PC-3 (cell line): ENCODE measurements at regions not wholly inside any gene's neighbourhood (a gene's known extent, or its start where the extent isn't known, plus 50 kb on each side); places are given as distances from the start of the nearest gene placed in this dataset.

Experiments
- EZH2 ChIP-seq: fragments of 300-600 bp; sonication (generic); IDR thresholded peaks from one replicate; pipeline ENCODE4 v1.6.1; 2017; ENCODE audit warnings: antibody characterized with exemption, mild to moderate bottlenecking, low read length; ENCODE audit not compliant: unreplicated experiment
- TF ChIP-seq, protein P1 (sequence below): fragments of 300-600 bp; sonication (generic); conservative IDR thresholded peaks from 2 replicates; pipeline ENCODE4 v1.5.1; 2017; ENCODE audit warnings: antibody characterized with exemption, low read depth, mild to moderate bottlenecking, low read length

DNA sequence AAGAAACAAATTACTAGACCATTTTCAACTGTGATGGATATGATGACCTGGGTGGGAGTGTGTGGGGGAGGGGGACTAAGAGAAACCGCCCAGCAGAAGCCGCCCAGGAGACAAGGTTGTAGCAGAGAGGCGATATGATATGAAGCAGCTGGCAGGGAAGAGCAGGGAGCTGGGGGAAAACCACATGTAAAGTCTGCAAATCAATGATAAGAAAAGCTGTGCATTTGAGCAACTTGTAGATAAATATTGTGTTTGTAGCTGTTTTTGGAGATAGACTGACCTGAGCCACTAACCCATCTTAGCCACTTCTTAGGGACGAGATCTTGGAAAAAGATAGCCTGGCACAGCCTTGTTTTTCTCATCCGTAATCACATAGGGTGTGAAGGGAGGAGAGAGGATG is 252.6 kb downstream of the SEC23IP start:
- no peak for TF ChIP-seq EZH2
- TF ChIP-seq, protein P1, sequence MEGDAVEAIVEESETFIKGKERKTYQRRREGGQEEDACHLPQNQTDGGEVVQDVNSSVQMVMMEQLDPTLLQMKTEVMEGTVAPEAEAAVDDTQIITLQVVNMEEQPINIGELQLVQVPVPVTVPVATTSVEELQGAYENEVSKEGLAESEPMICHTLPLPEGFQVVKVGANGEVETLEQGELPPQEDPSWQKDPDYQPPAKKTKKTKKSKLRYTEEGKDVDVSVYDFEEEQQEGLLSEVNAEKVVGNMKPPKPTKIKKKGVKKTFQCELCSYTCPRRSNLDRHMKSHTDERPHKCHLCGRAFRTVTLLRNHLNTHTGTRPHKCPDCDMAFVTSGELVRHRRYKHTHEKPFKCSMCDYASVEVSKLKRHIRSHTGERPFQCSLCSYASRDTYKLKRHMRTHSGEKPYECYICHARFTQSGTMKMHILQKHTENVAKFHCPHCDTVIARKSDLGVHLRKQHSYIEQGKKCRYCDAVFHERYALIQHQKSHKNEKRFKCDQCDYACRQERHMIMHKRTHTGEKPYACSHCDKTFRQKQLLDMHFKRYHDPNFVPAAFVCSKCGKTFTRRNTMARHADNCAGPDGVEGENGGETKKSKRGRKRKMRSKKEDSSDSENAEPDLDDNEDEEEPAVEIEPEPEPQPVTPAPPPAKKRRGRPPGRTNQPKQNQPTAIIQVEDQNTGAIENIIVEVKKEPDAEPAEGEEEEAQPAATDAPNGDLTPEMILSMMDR, result no peak
